Peyer's patch (tissue), 4 donors: ENCODE measurements at regions not wholly inside any gene's neighbourhood (a gene's known extent, or its start where the extent isn't known, plus 50 kb on each side); places are given as distances from the start of the nearest gene placed in this dataset.

Experiments used
- POLR2A ChIP-seq, 2 donors: fragments of 450-650 bp; IDR thresholded peaks; one replicate each; pipeline ENCODE4 v1.5.1; 2017; ENCODE audit warnings: antibody characterized with exemption in 2 of 2, mild to moderate bottlenecking in 2 of 2, moderate library complexity in 2 of 2
- TF ChIP-seq, protein P1 (sequence below), 6 experiments: fragments of 450-650 bp in 4 of 6; fragments of 200-600 bp in 2 of 6; sonication (generic) in 1 of 6; IDR thresholded peaks; one replicate each; pipeline ENCODE4 v1.5.1; 2017 to 2019; ENCODE audit warnings: antibody characterized with exemption in 6 of 6, mild to moderate bottlenecking in 3 of 6, moderate library complexity in 1 of 6

DNA sequence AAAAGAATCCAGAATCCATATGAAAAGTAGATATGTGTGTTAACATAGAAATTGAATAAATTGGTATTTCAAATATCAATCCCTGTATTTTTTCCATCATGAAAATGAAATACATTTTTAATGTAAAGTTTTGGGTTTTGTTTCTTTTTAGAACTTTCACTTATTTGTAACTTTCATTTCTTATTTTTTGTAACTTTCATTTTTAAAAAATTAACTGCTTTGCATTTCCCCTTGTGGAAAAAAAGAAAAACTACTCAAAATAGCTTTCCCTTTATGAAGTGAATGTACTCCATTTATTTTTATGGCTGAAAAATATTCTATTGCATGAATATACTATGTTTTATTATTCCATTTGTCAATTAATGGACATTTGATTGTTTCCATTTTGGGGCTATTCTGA is 75.6 kb upstream of the SMNDC1 start:
- TF ChIP-seq, protein P1, sequence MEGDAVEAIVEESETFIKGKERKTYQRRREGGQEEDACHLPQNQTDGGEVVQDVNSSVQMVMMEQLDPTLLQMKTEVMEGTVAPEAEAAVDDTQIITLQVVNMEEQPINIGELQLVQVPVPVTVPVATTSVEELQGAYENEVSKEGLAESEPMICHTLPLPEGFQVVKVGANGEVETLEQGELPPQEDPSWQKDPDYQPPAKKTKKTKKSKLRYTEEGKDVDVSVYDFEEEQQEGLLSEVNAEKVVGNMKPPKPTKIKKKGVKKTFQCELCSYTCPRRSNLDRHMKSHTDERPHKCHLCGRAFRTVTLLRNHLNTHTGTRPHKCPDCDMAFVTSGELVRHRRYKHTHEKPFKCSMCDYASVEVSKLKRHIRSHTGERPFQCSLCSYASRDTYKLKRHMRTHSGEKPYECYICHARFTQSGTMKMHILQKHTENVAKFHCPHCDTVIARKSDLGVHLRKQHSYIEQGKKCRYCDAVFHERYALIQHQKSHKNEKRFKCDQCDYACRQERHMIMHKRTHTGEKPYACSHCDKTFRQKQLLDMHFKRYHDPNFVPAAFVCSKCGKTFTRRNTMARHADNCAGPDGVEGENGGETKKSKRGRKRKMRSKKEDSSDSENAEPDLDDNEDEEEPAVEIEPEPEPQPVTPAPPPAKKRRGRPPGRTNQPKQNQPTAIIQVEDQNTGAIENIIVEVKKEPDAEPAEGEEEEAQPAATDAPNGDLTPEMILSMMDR (IDR thresholded peaks at IDR 0.05) = no peak
- no peak for TF ChIP-seq POLR2A (IDR thresholded peaks at IDR 0.05)
